ENCODE measurements at regions not wholly inside any gene's neighbourhood (a gene's known extent, or its start where the extent isn't known, plus 50 kb on each side); places are given as distances from the start of the nearest gene placed in this dataset.
"Not testable (repeated sequence)": the region's sequence is repeated elsewhere in the genome, so short reads cannot be mapped to it uniquely, and the experiment has no call there.

- no peak for DNase-seq
Observed at GRCh38 chr13:34722922-34723321, 219.1 kb upstream of the NBEA start.

GRCh38 chr13:34730961-34731360 lies 211.1 kb upstream of the NBEA start:
- no peak for DNase-seq

GRCh38 chr13:34731486-34731885 lies 210.6 kb upstream of the NBEA start:
- no peak for DNase-seq

GRCh38 chr13:34733721-34734120 lies 208.3 kb upstream of the NBEA start:
- no peak for DNase-seq

- no peak for DNase-seq
Observed at GRCh38 chr13:34734932-34735331, 207.1 kb upstream of the NBEA start.

GRCh38 chr13:34738254-34738992 lies 203.6 kb upstream of the NBEA start:
- DNase-seq = no peak

- DNase-seq = not testable (repeated sequence)
Observed at GRCh38 chr13:34747056-34747455, 195.0 kb upstream of the NBEA start.

- DNase-seq = no peak
Observed at GRCh38 chr13:34747507-34747906, 194.6 kb upstream of the NBEA start.

GRCh38 chr13:34748073-34748472 lies 194.0 kb upstream of the NBEA start:
- no peak for DNase-seq

- no peak for DNase-seq
Observed at GRCh38 chr13:34748596-34748995, 193.5 kb upstream of the NBEA start.

GRCh38 chr13:34749046-34749445 lies 193.0 kb upstream of the NBEA start:
- DNase-seq = no peak

- no peak for DNase-seq
Observed at GRCh38 chr13:34750078-34750931, 191.8 kb upstream of the NBEA start.

- DNase-seq = no peak
Observed at GRCh38 chr13:34751044-34751443, 191.0 kb upstream of the NBEA start.

GRCh38 chr13:34751492-34751891 lies 190.6 kb upstream of the NBEA start:
- DNase-seq = no peak

- no peak for DNase-seq
Observed at GRCh38 chr13:34752283-34752960, 189.6 kb upstream of the NBEA start.

- no peak for DNase-seq
Observed at GRCh38 chr13:34756136-34756535, 185.9 kb upstream of the NBEA start.

- DNase-seq = no peak
Observed at GRCh38 chr13:34756572-34756971, 185.5 kb upstream of the NBEA start.

- no peak for DNase-seq
Observed at GRCh38 chr13:34757441-34757840, 184.6 kb upstream of the NBEA start.

GRCh38 chr13:34758628-34759027 lies 183.4 kb upstream of the NBEA start:
- no peak for DNase-seq

GRCh38 chr13:34762312-34762711 lies 179.8 kb upstream of the NBEA start:
- DNase-seq = no peak

- no peak for DNase-seq
Observed at GRCh38 chr13:34764246-34764645, 177.8 kb upstream of the NBEA start.

- DNase-seq = no peak
Observed at GRCh38 chr13:34765446-34766180, 176.5 kb upstream of the NBEA start.

- no peak for DNase-seq
Observed at GRCh38 chr13:34767778-34768177, 174.3 kb upstream of the NBEA start.
